GM19043 (cell line): ENCODE measurements at regions not wholly inside any gene's neighbourhood (a gene's known extent, or its start where the extent isn't known, plus 50 kb on each side); places are given as distances from the start of the nearest gene placed in this dataset.
A peak's percentile ranks its signal among the peaks of the same experiment; 100 is the strongest.

ENCODE experiments used
- ATAC-seq: cut with Tn5 transposase; IDR thresholded peaks from one replicate; pipeline ENCODE4 v1.9.1; 2021; ENCODE audit warnings: low read depth; ENCODE audit not compliant: unreplicated experiment

DNA sequence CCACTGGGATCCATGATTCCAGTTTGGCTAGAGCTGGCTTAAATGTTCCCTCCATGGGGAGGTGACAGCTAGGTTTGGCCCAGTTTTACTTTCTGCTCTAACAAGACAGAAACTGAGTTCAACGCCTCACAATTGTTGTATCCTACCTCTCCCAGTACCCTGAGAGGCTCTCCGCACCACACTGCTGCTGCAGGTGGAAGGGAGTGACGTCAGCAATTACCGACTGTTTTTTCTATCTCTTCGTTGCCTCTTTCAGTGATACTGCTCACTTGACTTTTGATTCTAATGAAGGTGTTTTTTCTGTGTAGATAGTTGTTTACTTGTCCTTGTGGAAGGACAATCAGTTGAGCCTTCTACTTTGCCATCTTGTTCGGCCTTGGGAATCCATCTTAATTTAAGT, 204.9 kb upstream of the DUSP10 start:
- no peak for ATAC-seq

DNA sequence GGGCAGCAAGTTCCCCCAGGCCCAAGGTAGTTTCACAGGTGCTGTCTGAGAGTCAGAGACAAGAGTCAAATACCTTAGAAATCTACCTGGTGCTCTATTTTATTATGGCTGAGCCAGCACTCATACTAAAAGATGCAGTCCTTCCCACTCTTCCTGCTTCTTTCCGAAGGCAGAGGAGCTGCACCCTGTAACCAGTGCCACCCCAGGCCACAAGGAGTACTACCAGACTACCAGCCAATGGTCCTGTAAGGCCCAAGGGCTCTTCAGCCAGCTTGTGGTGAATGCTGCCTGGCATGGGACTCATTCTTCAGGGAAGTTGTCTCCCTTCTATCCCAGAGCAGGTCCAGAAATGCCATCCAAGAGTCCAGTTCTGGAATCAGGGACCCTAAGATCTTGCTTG, 203.8 kb upstream of the DUSP10 start:
- ATAC-seq, result no peak

DNA sequence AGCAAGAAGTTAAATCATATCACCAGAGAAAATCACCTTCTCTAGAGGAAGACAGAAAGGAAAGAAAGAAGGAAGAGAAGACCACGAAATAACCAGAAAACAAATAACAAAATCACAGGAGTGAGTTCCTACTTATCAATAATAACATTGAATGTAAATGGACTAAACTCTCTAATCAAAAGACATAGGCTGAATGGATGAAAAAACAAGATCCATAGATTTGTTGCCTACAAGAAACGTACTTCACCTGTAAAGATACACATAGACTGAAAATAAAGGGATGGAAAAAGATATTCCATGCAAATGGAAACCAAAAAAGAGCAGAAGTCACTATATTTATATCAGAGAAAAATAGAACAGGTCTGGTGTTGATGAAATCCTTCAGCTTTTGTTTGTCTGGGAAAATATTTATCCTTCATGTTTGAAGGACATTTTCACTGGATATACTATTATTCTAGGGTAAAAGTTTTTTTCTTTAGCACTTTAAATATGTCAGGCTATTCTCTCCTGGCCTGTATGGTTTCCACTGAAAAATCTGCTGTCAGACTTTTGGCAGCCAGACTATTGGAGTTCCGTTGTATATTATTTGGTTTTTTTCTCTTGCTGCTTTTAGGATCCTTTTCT, 202.5 kb upstream of the DUSP10 start:
- ATAC-seq, result no peak

DNA sequence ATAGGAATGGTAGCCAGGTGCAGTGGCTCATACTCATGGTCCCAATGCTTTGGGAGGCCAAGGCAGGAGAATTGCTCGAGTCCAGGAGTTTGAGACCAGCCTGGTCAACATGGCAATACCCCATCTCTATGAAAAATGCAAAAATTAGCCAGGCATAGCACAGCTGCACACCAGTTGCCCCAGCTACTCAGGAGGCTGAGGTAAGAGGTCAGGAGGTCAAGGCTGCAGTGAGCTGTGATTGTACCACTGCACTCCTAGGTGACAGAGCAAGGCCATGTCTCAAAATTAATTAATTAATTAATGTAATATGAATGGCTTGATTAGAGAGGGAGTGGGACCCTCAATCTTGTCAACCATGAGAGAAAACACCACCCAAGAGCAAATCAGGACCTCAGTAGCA, 198.7 kb upstream of the DUSP10 start:
- no peak for ATAC-seq

DNA sequence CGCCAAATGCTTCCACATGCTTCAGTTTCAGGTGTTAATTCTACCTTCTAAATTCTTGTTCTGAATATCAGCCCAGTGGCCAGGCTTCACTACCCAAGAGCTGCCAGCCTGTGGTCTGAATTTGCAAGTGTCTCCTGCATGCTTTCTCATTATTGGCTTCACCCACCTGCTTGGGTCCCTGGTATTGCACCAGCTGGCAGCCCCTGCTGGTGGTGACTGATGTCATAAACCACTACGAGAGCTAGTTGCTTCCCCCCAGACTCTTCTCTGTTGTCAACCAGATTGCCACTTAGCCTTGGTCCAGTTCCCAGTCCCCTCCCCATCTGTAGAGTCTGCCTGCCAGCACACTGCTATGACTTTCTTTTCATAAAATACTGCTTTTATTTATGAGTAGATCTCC, 197.7 kb upstream of the DUSP10 start:
- ATAC-seq, result peak; percentile 66

DNA sequence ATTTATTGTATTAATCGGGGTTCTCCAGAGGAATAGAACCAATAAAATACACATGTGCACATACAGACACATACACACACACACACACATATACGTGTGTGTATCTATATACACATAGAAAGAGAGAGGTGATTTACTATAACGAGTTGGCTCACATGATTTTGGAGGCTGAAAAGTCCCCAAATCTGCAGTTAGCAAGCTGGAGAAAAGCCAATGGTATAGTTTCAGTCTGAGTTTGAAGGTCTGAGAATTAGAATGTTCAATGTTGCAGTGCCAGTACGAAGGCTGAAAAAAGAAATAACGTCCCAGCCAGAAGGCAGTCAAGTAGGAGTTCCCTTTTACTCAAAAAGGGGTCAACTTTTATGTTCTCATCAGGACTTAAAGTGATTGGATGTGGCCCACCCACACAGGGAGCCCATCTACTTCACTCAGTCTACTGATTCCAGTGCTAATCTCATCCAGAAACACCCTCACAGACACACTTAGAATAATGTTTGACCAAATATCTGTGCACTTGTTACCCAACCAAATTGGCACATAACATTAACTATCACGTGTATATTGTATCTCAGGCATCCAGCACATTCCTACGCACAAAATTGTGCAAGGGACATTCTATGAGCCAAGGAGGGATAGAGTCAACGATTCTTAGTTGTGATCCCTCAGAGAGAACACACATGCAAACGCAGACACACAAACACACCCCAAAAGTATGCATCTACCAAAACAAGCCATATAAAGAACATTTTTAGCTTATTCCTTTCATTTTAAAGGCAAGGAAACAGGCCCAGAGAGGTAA, 195.5 kb upstream of the DUSP10 start:
- no peak for ATAC-seq

DNA sequence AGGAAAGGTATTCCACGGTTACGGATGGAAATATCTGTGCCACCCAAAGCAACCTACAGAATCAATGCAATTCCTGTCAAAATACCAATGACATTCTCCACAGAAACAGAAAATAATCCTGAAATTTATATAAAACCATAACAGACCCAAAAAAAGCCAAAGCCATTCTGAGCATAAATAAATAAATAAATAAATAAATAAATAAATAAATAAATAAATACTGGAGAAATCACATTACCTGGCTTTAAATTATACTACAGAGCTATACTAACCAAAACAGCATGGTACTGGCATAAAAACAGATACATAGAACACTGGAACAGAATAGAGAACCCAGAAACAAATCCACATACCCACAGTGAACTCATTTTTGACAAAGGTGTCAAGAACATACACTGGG, 191.9 kb upstream of the DUSP10 start:
- no peak for ATAC-seq

DNA sequence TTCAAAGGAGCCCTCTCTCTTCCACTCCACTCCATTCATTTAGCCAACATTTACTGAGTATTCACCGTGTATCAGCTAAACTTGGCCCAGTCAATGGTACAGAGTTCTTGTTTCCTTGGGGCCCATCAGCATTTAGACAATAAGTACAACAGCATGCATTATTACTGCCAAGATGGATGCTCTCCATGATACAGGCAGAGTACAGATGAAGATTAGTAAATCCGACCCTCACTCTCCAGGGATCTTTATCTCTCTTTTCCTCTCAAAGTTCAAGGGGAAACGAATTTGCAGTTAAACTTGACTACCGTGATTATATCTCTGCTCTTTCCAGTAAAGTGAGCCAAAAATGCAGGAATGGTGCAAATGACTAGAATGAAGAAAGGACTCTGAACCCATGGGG, 184.6 kb upstream of the DUSP10 start:
- no peak for ATAC-seq

DNA sequence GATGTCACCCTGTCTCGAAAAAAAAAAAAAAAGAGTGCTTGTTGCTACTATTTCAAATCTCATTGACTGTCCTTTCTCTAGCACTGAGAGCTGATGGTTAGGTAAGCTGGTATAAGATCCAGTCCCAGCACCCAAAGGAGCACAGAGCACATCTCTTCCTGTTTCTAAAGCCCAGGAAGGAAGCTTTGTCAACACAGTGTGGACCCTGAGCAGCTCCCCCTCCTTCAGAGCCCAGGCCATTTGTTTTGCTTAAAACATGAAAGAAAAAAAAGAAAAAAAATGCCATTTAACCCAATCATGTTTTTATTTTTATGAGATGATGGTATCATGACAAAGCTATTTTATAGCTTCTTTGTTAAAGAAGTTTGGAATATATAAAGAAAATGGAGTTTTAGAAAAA, 184.1 kb upstream of the DUSP10 start:
- ATAC-seq, result no peak

DNA sequence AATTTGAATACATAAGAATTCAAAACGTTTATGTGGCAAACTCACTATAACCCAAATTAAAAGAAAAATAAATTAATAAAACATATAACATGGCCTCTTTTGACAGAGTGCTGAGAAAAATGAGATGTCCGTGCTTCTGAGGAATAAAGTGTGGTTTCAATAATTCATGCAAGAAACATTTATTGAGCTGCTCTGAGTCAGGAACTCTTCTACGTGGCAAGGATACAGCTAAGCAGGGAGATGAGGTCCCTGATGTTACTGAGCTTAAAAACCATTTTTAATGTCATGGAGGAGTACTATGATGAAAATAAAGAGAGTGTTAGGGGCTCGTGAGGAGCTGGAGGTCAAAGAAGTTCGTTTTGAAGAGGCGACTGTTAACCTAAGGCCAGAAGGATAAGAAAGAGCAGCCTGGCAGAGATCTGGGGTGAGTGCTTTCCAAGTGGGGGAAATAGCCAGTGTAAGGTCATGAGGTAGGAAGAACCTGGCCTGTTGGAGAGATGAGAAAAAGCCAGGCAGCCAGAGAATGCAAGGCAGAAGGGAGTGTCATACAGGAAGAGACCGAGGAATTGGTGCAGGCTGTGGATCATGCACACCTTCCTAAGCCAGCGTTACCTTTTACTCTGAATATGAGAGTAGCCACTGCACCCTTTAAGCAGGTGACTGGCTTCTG, 182.2 kb upstream of the DUSP10 start:
- no peak for ATAC-seq

DNA sequence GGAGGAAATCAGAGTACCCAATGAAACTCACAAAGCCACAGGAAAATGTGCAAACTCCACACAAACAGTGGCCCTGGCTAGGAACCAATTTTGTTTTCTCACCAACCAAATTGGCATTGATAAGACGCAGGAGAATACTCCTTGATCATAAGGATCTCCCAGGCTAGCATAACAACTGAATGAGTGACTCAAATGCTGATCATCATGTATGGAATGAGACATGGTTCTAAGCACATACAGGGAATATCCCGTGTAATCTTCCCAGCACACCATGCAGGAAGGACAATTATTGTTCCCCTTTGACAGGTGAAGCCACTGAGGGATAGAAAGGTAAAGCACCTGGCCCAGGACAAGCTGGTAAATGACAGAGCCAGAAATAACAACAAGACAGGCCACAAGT, 180.0 kb upstream of the DUSP10 start:
- no peak for ATAC-seq

DNA sequence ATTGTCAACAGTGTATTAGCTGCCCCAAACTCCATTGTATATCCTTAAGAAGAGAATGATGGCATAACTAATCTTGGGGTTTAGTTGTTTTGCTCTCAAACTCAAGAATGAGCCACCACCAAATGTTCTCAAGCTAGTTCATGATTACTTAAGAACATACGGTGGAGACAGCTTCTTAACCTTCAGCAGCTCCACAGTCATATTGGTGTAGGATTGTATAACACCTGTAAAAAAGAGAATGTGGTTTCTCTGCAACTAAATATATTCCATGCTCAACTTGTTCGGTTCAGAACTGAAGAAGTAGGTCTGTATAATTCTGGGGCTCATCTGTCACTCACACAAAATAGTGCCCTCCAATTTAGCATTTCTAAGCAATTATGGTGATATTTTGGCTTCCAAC, 177.9 kb upstream of the DUSP10 start:
- peak; percentile 45 for ATAC-seq

DNA sequence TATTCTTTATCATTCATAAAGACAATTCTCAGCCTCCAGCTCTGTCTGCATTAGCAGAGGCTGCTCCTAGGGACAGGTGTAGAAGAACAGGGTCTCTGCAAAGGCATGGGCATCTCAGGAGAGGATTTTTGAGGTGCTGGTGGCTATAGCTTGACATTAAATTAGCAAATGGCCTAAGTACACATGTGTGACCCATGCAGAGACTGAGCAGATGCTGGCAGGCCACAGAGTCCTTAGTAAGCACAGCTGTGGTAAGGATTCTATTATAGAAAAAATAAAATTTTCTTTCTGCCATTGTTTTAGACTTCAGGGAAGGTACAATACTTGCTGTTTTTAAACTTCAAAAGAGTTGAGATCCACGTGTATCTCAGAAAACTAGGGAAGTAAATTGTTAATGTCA, 177.5 kb upstream of the DUSP10 start:
- ATAC-seq, result no peak

DNA sequence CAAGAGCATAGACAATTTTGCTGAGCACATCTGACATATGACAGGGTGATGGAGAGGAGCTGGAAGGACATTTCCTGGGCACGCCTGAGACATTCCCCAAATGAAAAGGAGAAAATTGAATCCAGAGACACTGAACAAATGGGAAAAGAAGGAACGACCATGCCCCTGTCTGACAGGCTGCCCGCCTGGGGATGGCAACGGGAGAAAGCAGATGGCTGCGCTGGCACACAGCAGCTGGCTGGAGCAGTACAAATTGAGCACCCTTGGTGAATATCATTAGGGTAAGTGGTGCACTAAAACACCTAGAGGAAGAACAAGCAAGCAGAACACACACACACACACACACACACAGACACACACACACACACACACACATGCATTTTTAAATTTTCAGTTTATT, 174.3 kb upstream of the DUSP10 start:
- ATAC-seq, result no peak

DNA sequence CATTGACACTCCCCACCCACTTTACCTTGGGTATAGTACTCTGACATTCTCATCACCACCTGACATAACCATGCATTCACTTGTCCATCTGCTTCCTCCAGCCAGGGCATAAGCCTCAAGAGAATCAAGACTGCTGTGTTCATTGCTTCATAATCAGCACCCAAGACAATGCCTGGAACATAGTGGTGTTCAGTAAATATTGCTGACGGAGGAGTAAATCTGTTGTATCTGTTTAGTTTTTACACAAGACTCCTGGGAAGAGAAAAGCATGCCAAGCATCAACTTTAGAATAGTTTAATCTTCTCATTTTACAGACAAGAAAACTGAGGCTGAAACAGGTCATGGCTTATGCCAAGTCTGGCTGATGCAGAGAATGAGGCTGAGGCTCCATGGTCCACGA, 173.9 kb upstream of the DUSP10 start:
- ATAC-seq, result no peak

DNA sequence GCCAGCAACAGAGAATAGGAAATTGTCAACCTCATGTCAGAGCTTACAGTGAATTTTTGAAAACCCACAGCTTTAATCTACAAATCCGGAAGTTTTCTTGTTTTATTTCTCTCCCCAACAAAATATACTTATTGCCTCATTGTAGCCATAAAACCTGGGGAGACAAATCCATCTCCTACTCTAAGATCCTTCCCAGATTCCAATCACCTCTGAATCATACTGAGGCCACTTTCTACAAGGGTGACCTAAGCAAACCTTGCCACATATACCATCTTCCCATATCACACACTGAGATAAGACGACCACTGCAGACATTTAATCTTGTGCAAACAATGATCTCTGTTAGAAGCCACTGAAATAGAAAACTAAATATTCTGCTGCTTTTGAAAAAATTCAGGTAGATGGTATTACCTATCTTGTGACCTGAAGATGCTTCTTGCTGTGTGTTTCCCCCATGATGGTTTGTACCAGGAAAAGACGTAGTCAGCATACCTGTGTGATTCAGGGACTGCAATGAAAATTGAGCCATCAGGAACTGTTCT, 171.5 kb upstream of the DUSP10 start:
- no peak for ATAC-seq

DNA sequence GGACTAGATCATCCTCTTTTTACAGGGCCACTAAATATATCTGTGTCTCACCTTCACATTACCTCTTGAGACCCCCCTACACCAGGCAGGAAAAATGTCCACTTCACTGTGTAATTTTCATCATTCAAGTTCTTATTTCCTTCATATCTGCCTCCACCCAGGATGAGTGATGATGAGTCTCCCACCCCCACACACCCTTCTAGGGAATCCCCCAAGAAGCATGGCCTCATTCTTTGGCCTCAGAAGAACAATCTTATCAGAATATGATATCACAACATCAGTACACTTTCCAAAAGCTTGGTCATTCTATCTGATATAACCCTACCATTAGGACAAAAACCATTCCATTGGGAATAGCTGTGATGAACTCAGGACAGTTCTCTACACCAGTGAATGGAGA, 170.3 kb upstream of the DUSP10 start:
- ATAC-seq, result no peak

DNA sequence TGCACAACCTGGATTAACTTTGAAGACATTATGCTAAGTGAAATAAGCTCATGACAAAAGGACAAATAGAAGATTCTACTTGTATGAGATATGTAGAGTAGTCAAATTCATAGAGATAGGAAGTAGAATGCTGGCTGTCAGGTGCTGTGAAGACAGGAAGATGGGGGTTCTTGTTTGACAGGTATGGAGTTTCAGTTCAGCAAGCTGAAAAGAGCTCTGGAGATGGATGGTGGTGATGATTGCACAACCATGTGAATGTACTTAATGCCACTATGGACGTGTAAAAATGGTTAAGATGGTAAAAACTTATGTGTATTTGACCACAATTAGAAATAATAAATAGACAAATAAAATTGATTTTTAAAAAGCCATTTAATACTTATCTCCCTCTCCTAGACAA, 169.8 kb upstream of the DUSP10 start:
- peak; percentile 58 for ATAC-seq

DNA sequence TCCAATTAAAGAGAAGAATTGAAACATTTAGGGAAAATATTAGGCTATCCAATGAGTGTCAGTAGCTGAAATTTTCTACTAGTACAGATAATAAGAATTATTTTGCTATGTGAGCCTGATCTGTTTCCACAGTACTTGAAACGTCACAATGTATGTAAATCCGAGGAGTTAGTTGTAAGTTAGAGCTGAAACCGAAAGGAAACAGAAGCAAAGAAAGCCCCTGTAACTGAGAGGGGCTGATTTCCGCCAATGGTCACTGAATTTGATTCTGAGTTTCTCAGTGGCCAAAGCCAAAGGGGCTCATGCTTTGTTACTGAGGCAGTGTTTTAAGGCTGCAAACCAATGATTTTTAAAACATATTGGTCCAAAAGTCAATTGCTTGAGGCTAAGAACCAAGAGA, 168.3 kb upstream of the DUSP10 start:
- ATAC-seq, result peak; percentile 59

DNA sequence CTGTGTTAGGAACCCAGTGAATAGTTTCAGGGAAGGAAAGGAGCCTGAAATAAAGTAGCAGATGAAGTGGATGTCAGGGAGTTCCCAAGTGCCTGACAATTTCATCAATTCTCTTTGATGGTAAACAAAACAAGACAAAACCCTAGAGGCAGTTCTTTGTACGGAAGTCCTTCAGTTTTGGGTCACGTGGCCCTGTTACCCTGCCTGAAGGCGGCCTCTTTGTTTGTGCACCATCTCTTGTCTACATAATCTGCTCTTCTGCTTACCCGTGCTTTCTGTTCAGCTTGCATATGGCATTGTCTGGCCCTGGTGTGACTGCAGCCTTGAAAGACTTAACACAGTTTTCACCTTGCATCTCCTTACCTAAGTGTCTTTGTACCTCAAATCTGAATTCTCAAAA, 166.7 kb upstream of the DUSP10 start:
- ATAC-seq, result no peak

DNA sequence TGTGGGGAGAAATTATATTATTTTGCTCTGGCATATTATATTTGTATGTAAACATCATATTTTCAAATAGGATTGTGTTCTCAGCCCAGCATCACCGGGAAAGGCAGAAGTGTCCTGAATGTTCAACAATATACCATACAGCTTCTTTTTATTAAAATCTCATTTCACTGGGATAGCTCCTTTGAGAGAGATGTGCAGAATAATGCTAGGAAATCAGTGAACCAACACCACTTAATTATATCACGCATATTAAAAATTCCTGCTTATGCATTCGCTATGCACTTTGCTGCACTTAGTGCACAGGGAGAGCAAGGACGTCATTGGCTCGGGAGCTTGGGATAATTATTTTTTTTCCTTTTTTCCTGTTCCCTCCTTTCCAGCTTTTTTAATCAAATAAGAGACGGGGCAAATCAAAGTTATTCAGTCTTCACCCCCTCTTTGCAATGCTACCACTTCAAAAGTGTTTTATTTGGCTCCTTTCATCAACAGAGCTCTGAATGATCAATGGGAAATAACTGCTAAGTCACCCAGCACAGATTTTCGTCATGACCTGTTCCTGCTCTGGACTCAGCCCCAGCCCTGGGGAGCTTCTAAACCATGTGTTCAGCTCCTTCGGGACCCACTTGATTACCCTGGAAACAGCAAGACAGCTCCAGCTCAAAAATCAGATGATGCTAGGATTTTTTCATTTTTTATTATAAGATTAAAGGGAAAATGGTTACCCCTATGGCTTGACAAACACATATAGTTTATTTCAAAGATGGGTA, 165.5 kb upstream of the DUSP10 start:
- ATAC-seq, result no peak
